ENCODE measurements at regions not wholly inside any gene's neighbourhood (a gene's known extent, or its start where the extent isn't known, plus 50 kb on each side); places are given as distances from the start of the nearest gene placed in this dataset.

DNA sequence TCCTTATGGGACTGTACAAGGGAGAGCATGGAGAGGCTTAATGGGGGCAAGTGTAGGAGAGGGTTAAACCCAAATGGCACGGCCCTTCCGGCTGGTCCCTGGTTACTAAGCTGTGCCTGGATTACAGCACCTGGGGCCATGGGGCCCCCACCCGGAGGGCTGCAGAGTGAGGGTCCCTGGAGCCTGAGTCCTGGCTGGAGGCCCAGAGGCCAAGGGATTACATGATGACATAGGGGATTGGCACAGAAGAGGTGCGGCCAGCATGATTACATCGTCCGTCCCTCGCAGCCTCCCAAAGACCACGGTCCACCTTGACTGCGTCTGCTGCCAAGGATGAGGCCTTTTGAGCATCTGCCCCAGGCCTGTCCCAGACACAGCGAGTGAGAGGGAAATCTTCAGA, 149.4 kb downstream of the URI1 start:
- ChIA-PET POLR2A (no interaction called here), CTCF (no interaction called here)
- TF ChIP-seq, protein P1, sequence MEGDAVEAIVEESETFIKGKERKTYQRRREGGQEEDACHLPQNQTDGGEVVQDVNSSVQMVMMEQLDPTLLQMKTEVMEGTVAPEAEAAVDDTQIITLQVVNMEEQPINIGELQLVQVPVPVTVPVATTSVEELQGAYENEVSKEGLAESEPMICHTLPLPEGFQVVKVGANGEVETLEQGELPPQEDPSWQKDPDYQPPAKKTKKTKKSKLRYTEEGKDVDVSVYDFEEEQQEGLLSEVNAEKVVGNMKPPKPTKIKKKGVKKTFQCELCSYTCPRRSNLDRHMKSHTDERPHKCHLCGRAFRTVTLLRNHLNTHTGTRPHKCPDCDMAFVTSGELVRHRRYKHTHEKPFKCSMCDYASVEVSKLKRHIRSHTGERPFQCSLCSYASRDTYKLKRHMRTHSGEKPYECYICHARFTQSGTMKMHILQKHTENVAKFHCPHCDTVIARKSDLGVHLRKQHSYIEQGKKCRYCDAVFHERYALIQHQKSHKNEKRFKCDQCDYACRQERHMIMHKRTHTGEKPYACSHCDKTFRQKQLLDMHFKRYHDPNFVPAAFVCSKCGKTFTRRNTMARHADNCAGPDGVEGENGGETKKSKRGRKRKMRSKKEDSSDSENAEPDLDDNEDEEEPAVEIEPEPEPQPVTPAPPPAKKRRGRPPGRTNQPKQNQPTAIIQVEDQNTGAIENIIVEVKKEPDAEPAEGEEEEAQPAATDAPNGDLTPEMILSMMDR (IDR thresholded peaks at IDR 0.05; ENCODE audit: insufficient read depth, low read depth, low read length), result no peak
- Histone ChIP-seq H3K36me3 (ENCODE audit: control insufficient read depth, insufficient read depth, low read length) (no peaks in the 10 kb centered on the region), H3K4me3 (ENCODE audit: low read depth, low read length) (no peak overlapping the region), H3K27me3 (ENCODE audit: control insufficient read depth, insufficient read depth, low read length) (no peaks in the 10 kb centered on the region)
- no peak for DNase-seq (ENCODE audit: low read depth)

DNA sequence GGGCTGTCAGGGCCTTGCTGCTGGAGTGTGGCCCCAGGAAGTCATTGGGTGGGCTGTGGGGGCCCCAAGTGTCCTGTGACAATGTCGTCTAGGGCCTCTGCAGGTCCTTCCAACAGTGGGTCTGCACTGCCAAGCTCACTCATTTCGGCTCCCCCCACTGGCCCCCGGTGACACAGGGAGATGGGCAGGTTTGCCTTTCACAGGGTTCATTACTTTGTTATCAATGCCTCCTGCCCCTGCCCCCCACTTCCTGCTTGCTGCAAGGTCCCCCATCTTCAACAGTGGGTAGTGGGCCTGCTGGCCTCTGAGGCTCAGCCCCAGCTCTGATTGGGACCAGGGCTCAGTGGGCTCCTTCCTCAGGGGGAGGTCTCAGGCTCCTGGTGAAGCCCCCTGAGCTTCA, 149.8 kb downstream of the URI1 start:
- ChIA-PET POLR2A (no interaction called here), CTCF (no interaction called here)

DNA sequence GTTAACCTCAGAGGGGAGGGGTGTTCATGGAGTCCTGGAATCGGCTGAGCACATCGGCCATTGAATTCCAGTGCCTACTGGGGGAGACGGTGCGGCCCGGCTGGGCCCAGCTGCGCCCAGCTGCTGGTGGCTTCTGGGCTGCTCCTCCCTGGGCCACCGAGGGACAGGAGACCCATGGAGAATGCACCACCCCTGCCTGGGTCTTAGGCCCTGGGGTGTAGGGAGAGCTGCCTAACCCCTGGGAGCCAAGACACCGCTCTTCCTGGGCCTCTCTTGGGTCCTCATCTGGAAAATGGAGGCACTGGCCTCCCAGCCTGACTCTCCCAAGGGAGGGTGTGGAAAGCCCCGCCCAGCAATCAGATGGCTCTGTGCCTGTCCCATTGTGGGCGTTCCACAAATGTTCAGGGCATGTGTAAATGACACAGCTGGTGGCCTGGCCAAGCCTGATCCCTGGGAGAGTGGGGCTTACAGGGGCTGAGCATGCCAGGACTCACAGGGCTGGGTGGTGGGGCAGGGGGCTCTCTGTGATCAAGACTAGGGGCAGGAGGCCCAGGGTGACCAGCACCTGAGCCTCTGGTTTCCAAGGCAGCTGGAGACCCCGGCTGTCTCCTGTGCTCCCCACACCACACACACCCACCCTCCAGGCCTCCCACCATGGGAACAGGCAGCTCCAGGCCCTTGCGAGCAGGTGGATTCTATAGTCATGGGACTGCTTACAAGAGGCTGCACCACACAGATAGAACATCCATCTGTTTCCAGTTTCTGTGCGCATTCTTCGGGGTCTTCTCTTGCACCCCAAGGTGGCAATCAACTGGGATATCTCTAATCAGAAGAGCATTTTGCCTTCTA, 150.9 kb downstream of the URI1 start:
- TF ChIP-seq, protein P1 (IDR thresholded peaks at IDR 0.05; ENCODE audit: insufficient read depth, low read depth, low read length), result no peak
- no peak for DNase-seq (ENCODE audit: low read depth)
- no peak overlapping the region for H3K4me3 ChIP-seq (ENCODE audit: low read depth, low read length)
- ChIA-PET POLR2A (no interaction called here), CTCF (no interaction called here)
- no peaks in the 10 kb centered on the region for H3K36me3 ChIP-seq (ENCODE audit: control insufficient read depth, insufficient read depth, low read length)
- no peaks in the 10 kb centered on the region for H3K27me3 ChIP-seq (ENCODE audit: control insufficient read depth, insufficient read depth, low read length)

More for the DNA sequence above, 149.8 kb downstream of the URI1 start:
- H3K4me3 ChIP-seq (ENCODE audit: low read depth, low read length), result no peak overlapping the region
- no peaks in the 10 kb centered on the region for H3K27me3 ChIP-seq (ENCODE audit: control insufficient read depth, insufficient read depth, low read length)
- H3K36me3 ChIP-seq (ENCODE audit: control insufficient read depth, insufficient read depth, low read length), result no peaks in the 10 kb centered on the region
- DNase-seq (ENCODE audit: low read depth), result no peak
- TF ChIP-seq, protein P1 (IDR thresholded peaks at IDR 0.05; ENCODE audit: insufficient read depth, low read depth, low read length), result no peak

DNA sequence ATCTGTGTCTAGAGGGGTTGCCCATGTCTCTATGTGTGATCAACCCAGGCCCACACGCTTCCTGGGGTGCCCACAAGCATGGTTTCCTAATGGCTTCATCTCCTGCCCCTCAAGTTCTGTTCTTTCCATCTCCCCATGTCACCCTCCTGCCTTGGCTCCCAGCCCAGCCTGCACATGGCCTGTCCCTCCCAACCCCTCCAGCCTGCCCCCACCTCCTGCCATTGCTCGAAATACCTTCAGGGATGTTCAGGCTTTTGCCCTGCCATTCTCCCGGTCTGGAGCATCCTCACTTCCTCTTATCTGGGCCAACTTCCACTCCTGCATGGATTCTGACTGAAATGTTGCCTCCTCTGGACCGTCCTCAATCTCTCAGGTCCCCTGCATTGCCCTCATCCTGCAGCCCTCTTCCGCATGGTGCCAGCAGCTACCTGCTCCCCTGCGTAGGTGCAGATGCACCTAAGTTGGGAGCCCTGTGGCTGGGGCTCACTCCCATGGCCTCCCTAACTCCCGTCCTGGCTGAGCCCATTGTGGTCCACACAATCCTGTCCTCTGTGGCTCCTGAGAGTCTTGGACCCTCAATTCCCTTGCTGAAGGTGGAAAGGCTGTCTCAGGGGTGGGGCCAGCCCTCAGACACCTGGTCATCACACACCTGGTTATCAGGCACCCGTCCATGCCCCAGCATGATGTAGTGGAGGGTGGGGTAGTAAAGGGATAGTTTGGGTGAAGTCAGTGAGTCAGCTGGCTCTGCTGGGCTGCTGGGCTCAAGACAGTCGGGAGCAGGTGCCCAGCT, 152.1 kb downstream of the URI1 start:
- H3K36me3 ChIP-seq (ENCODE audit: control insufficient read depth, insufficient read depth, low read length), result no peaks in the 10 kb centered on the region
- H3K4me3 ChIP-seq (ENCODE audit: low read depth, low read length), result no peak overlapping the region
- TF ChIP-seq, protein P1 (IDR thresholded peaks at IDR 0.05; ENCODE audit: insufficient read depth, low read depth, low read length), result no peak
- DNase-seq (ENCODE audit: low read depth), result no peak
- ChIA-PET CTCF (no interaction called here), POLR2A (no interaction called here)
- H3K27me3 ChIP-seq (ENCODE audit: control insufficient read depth, insufficient read depth, low read length), result no peaks in the 10 kb centered on the region

DNA sequence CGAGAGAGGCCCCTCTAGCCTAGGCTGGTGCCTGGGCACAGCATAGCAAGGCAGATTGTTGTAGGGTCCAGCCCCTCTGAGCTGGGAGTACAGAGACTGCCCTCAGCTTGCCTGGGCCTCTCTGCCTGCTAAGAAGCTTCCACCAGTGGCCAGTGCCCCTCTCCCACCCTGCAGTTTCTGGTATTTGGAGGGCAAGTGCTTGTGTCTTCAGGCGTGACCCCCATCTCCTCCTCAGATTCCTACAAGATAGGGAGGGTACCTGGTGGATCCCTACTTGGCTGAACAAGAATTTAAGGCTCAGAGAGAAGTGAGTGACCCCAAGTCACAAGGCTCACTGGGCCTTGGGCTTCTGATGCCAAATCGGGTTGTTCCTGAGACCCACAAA, 152.7 kb downstream of the URI1 start:
- Histone ChIP-seq H3K4me3 (ENCODE audit: low read depth, low read length) (no peak overlapping the region), H3K36me3 (ENCODE audit: control insufficient read depth, insufficient read depth, low read length) (no peaks in the 10 kb centered on the region), H3K27me3 (ENCODE audit: control insufficient read depth, insufficient read depth, low read length) (no peaks in the 10 kb centered on the region)
- CTCF ChIA-PET, result no interaction called here
- TF ChIP-seq, protein P1 (IDR thresholded peaks at IDR 0.05; ENCODE audit: insufficient read depth, low read depth, low read length), result no peak
- POLR2A ChIA-PET, result no interaction called here
- no peak for DNase-seq (ENCODE audit: low read depth)
